Mucosa of rectum (tissue), 2 donors: ENCODE measurements at regions not wholly inside any gene's neighbourhood (a gene's known extent, or its start where the extent isn't known, plus 50 kb on each side); places are given as distances from the start of the nearest gene placed in this dataset.

Experiments
- H3K27ac ChIP-seq, 2 donors: one replicate each; pipeline ENCODE4 v1.7.0; 2013; ENCODE audit warnings: inconsistent platforms in 2 of 2, low read depth in 2 of 2, low read length in 2 of 2
- H3K27me3 ChIP-seq, 2 donors: one replicate each; pipeline ENCODE4 v1.7.0; 2013; ENCODE audit warnings: low read length in 2 of 2; ENCODE audit not compliant: control insufficient read depth in 2 of 2, insufficient read depth in 2 of 2
- H3K36me3 ChIP-seq, 2 donors: one replicate each; pipeline ENCODE4 v1.7.0; 2013; ENCODE audit warnings: low read length in 2 of 2; ENCODE audit not compliant: control insufficient read depth in 2 of 2, insufficient read depth in 2 of 2
- H3K4me1 ChIP-seq, 2 donors: one replicate each; pipeline ENCODE4 v1.7.0; 2013; ENCODE audit warnings: low read length in 2 of 2, mild to moderate bottlenecking in 1 of 2; ENCODE audit not compliant: control insufficient read depth in 2 of 2, insufficient read depth in 2 of 2
- H3K4me3 ChIP-seq, 2 donors: one replicate each; pipeline ENCODE4 v1.7.0; 2013; ENCODE audit warnings: low read length in 2 of 2
- H3K9ac ChIP-seq, 2 donors: one replicate each; pipeline ENCODE4 v1.7.0; 2013; ENCODE audit warnings: low read length in 2 of 2, low read depth in 1 of 2, mild to moderate bottlenecking in 1 of 2
- H3K9me3 ChIP-seq, 2 donors: one replicate each; pipeline ENCODE4 v1.7.0; 2013; ENCODE audit warnings: low read length in 2 of 2; ENCODE audit not compliant: control insufficient read depth in 2 of 2
- donor health status: healthy.
- donor health status: Normal muscosa, but diverticular disease.

DNA sequence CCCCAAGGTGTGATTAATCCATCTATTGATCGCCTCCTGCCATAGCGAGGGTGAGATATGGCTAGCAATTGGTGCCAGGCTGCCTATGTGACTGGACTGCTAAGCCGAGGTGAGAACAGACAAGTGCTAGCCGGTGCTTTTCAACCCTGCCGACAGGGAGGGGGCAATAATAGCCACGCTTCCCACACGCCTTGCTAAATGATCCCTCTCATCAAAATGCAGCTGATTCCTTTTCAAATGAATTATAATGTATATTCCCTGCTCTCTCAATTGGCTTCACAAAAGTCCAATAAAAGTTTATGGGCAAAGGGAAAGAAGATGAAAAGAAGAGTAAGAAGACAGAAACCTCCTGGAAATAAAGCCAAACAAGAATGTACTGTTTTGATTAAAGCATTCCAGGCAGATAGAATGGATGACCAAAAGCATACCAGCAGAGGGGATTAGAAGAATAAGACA is 235.6 kb downstream of the ICOS start:
- H3K4me1 ChIP-seq: no peaks in the 10 kb centered on the region
- no peaks in the 10 kb centered on the region for H3K9me3 ChIP-seq
- H3K36me3 ChIP-seq: no peaks in the 10 kb centered on the region
- no peak overlapping the region for H3K27ac ChIP-seq
- H3K27me3 ChIP-seq: peaks cover 0 to 4% of the 10 kb centered on the region in 2 donors
- no peak overlapping the region for H3K4me3 ChIP-seq
- no peak overlapping the region for H3K9ac ChIP-seq

GRCh38 chr2:204174034-204174433 is 237.5 kb downstream of the ICOS start:
- H3K9me3 ChIP-seq: no peaks in the 10 kb centered on the region
- no peak overlapping the region for H3K27ac ChIP-seq
- no peaks in the 10 kb centered on the region for H3K4me1 ChIP-seq

DNA sequence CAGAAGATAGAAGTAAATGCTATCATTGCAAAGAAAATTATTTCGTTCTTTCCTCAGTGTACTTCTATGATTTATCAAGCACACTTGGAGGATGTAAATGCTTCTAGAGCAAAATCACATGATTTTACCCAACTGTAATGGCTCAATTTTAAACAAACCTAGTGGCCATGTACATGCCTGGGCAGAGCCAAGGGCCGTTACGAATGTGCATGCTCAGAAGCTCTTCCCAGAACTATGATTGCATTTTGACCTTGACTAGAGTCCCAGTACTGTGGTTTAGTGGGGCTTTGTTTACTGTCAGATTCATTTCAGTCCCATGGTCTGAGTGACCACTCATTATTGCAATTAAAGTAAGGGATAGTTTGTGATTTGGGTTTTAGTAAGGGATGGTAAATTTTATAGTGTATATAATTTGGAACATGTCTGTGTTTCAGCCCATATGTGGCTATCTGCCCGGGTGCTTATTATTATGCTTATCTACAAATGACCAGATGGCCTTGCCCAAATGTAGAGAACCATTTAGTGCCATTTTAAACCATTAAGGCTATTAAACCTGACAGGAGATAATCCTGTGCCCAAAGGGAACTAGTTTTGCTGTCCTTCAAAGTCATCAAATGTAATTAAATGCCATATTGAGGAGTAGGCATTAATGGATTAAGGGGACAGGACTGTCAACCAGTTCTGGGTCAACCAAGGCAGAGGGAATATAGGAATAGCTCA is 239.1 kb downstream of the ICOS start:
- H3K36me3 ChIP-seq: no peaks in the 10 kb centered on the region
- H3K4me3 ChIP-seq: no peak overlapping the region
- no peaks in the 10 kb centered on the region for H3K4me1 ChIP-seq
- no peaks in the 10 kb centered on the region for H3K9me3 ChIP-seq
- H3K27me3 ChIP-seq: peaks cover 0 to 4% of the 10 kb centered on the region in 2 donors
- no peak overlapping the region for H3K9ac ChIP-seq
- no peak overlapping the region for H3K27ac ChIP-seq

More at GRCh38 chr2:204174034-204174433, 237.5 kb downstream of the ICOS start:
- no peak overlapping the region for H3K4me3 ChIP-seq
- peaks cover 0 to 4% of the 10 kb centered on the region in 2 donors for H3K27me3 ChIP-seq
- no peak overlapping the region for H3K9ac ChIP-seq
- H3K36me3 ChIP-seq: no peaks in the 10 kb centered on the region

- Histone ChIP-seq H3K36me3 (no peaks in the 10 kb centered on the region), H3K9me3 (no peaks in the 10 kb centered on the region), H3K27ac (no peak overlapping the region)
Observed at GRCh38 chr2:204176306-204176705, 239.7 kb downstream of the ICOS start.

GRCh38 chr2:204177251-204177976 is 240.9 kb downstream of the ICOS start:
- Histone ChIP-seq H3K4me3 (no peak overlapping the region), H3K4me1 (no peaks in the 10 kb centered on the region), H3K27me3 (peaks cover 0 to 4% of the 10 kb centered on the region in 2 donors)

More at GRCh38 chr2:204176306-204176705, 239.7 kb downstream of the ICOS start:
- no peak overlapping the region for H3K9ac ChIP-seq
- H3K4me3 ChIP-seq: no peak overlapping the region
- H3K4me1 ChIP-seq: no peaks in the 10 kb centered on the region
- peaks cover 0 to 4% of the 10 kb centered on the region in 2 donors for H3K27me3 ChIP-seq

GRCh38 chr2:204177977-204178522 is 241.5 kb downstream of the ICOS start:
- Histone ChIP-seq H3K36me3 (no peaks in the 10 kb centered on the region), H3K27ac (no peak overlapping the region), H3K9me3 (no peaks in the 10 kb centered on the region), H3K27me3 (no peaks in the 10 kb centered on the region), H3K4me1 (no peaks in the 10 kb centered on the region), H3K4me3 (no peak overlapping the region), H3K9ac (no peak overlapping the region)

More at GRCh38 chr2:204177251-204177976, 240.9 kb downstream of the ICOS start:
- Histone ChIP-seq H3K9me3 (no peaks in the 10 kb centered on the region), H3K9ac (no peak overlapping the region), H3K36me3 (no peaks in the 10 kb centered on the region), H3K27ac (no peak overlapping the region)

DNA sequence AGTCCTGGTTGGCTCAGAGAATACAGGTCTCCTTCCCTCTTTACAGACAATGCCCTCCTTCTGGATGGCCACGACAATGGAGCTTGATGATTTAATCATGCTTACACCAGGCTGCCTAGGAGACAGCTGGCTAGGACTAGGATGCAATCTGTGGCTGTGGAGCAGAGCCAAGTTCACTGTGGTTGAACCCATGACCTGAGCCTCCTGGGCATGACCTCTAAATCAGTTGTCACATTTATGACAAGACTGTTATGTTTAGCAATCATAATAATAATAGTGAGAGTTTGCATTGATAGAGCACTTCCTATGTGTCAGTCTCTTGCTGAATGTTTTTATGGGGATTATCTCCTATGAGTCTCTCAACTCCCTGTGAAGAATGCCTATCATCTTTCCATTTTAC is 244.1 kb downstream of the ICOS start:
- H3K4me3 ChIP-seq: no peak overlapping the region

DNA sequence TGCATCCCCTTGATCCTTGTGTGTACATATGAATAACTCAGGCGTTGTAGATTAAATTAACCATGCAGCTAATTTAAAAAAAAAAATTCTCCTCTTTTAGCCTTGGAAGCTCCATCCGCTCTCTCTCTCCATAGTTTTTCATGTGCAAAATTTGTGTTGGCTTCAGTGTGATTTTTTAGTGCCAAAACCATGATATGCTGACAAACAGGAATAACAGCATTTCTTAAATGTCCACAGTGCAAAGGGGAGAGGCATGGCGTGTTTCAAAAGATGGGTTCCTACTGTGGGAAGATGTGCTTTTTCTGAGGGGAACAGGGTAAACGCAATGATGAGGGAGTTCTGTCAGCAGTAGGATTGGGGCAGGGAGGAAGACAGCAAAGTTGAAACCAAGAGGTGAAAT is 247.0 kb downstream of the ICOS start:
- Histone ChIP-seq H3K9ac (no peak overlapping the region), H3K9me3 (no peaks in the 10 kb centered on the region)

More for the DNA sequence above, 244.1 kb downstream of the ICOS start:
- H3K27me3 ChIP-seq: no peaks in the 10 kb centered on the region
- no peaks in the 10 kb centered on the region for H3K9me3 ChIP-seq
- no peak overlapping the region for H3K27ac ChIP-seq
- no peaks in the 10 kb centered on the region for H3K4me1 ChIP-seq
- H3K36me3 ChIP-seq: no peaks in the 10 kb centered on the region
- H3K9ac ChIP-seq: no peak overlapping the region

GRCh38 chr2:204184226-204184625 is 247.7 kb downstream of the ICOS start:
- Histone ChIP-seq H3K36me3 (no peaks in the 10 kb centered on the region), H3K9ac (no peak overlapping the region), H3K27me3 (no peaks in the 10 kb centered on the region), H3K27ac (no peak overlapping the region), H3K4me1 (peaks cover 5% of the 10 kb centered on the region in 2 donors), H3K4me3 (no peak overlapping the region), H3K9me3 (no peaks in the 10 kb centered on the region)

More for the DNA sequence above, 247.0 kb downstream of the ICOS start:
- Histone ChIP-seq H3K27me3 (no peaks in the 10 kb centered on the region), H3K4me3 (no peak overlapping the region), H3K4me1 (peaks cover 5% of the 10 kb centered on the region in 2 donors), H3K36me3 (no peaks in the 10 kb centered on the region), H3K27ac (no peak overlapping the region)
